HG03060 (cell line): ENCODE measurements at regions not wholly inside any gene's neighbourhood (a gene's known extent, or its start where the extent isn't known, plus 50 kb on each side); places are given as distances from the start of the nearest gene placed in this dataset.
"Not testable (repeated sequence)": the region's sequence is repeated elsewhere in the genome, so short reads cannot be mapped to it uniquely, and the experiment has no call there.

Experiments
- ATAC-seq: cut with Tn5 transposase; IDR thresholded peaks from one replicate; pipeline ENCODE4 v1.9.1; 2021; ENCODE audit warnings: low read depth, moderate number of reproducible peaks; ENCODE audit not compliant: unreplicated experiment

DNA sequence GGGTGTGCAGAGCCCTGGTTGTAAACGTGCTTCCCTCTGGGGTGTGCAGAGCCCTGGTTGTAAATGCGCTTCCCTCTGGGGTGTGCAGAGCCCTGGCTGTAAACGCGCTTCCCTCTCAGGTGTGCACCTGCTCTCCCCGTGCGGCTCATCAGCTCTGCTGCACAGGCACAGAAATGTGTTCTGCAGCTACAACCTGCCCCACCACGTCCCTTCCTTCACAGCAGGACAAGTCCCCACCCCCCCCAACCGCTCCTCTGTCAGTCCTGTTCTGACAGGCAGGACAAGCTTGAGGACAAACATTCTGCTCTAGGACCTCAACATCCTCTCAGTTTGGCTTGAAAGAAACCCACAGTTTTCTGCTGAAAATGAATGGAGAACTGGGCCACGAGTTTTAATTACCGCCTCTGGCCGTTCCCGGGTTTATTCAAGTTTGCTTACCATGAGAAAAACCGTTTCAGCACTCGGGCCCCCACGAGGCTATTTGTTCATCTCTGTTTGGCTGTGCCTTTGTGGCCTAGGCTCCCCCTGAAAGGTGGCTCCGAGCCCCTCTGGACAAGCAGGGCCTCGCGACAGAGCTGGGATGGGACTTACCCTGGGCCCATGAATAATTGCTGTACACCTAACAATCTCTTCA lies 81.0 kb upstream of the ASB18 start:
- ATAC-seq: no peak

GRCh38 chr2:236346366-236346765 lies 82.2 kb upstream of the ASB18 start:
- no peak for ATAC-seq

DNA sequence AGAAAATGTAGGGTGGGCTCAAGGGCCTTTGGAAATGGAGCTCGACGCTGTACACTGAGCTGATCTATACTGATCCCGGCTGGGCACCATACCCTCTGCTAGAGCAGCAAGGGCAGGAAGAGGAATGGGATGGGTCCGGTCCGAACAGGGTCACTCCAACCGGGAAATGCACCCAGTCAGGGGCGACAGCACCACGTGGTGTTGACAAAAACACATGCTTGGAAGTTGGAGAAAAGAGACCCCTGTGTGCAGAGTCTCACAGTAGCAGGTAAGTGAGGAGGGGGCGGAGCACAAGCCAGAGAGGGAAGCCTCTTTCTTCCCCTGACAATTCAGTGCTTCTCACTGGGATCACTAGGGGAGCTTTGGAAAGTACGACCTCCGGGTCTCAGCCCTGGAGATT lies 84.1 kb upstream of the ASB18 start:
- ATAC-seq: no peak

GRCh38 chr2:236348976-236349375 lies 84.8 kb upstream of the ASB18 start:
- ATAC-seq: no peak

DNA sequence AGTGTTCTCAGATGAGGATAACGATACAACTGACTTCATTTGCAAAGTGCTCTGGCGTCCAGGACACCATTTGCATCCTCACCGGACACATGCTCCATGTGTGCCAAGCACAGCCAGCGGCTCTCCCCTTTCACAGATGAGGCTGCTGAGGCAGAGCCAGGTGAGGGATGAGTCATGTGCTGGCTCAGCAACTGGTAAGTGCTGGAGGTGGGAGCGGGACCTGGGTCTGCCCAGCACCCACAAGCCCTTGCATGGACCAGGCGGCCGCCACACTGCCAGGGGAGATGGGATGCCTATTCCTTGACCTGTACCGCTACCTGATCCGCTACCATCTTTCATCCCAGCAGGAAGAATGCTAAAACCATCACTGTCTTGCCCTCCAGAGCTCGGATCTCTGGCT lies 86.2 kb upstream of the ASB18 start:
- ATAC-seq: no peak

DNA sequence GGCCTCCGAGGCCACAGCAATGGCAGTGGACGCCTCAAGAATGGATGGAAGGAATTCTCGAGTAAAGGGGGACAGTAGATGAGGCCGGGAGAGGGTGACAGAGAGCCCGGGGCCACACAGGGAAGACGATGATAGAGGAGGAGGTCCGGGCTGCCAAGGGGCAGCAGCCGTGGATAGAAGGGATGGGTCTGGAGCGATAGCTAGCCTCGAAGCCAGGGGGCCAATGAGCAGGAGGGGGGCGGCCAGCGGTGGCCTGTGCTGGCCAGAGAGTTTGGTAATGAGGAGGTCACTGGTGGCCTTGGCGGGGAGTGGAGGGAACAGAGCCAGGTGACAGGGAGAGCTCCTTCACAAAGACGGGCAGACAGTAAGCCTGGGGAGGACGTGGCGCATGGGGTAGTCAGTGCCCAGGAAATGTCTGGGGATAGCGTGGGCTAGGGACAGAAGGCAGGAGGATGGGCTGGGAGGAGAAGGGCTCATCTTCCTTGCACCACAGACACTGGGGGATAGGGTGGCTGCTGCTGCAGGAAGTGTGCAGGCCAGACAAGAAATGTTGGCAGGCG lies 87.8 kb upstream of the ASB18 start:
- no peak for ATAC-seq

GRCh38 chr2:236352761-236353593 lies 88.8 kb upstream of the ASB18 start:
- no peak for ATAC-seq

- no peak for ATAC-seq
Observed at GRCh38 chr2:236353594-236353942, 89.4 kb upstream of the ASB18 start.

- ATAC-seq: no peak
Observed at GRCh38 chr2:236354056-236354940, 90.1 kb upstream of the ASB18 start.

DNA sequence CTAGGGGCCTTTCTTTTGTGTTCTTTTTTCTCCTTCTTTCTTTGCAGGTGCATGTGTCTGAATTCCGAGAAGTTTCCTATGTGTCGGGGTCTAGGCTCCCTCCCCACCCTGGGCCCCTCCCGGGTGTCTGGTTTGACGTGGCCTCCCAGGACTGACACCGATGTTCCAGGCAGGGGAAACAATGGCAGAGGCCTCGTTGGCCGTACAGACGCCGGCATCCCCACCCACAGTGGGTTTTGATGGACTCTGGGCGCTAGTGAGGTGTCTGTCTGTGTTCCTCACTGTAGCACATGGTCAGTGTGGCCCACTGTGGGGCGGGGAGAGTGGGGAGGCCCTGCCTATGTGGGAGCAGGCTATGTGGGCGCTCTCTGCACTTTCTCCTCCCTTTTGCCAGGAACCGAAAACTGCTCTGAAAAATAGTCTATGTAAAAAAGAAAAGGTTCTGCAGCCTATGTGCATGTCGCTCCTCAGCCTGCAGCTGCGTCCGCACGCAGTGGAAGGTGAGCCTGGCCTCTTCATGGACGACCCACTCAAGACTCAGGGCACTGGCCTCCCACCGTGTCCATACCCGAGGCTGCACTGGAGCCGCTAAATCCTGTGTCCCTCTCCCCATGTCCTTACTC lies 90.9 kb upstream of the ASB18 start:
- ATAC-seq: no peak

GRCh38 chr2:236355911-236356310 lies 91.7 kb upstream of the ASB18 start:
- no peak for ATAC-seq

DNA sequence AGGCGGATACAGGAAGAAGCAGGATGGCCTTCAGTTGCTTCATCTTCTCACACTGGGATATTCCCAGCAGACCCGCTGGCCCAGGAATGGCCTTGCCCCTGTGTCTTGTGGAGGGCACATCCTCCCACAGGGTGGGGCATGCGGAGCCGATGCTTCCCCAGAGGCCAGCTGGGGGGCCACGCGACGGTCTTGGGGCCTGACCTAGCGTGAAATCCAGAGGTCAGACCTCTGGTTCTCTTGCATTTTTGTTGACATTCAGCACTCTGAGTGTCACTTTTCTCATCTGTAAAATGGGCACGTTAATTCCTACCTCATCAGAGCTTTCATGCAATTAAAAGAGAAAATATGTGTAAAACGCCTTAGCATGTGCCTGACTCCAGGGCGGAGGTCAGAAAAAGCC lies 92.1 kb upstream of the ASB18 start:
- not testable (repeated sequence) for ATAC-seq

GRCh38 chr2:236358482-236358881 lies 94.3 kb upstream of the ASB18 start:
- ATAC-seq: not testable (repeated sequence)

GRCh38 chr2:236359426-236360045 lies 95.3 kb upstream of the ASB18 start:
- no peak for ATAC-seq

GRCh38 chr2:236360496-236360895 lies 96.3 kb upstream of the ASB18 start:
- ATAC-seq: no peak

GRCh38 chr2:236363711-236364277 lies 99.6 kb upstream of the ASB18 start:
- no peak for ATAC-seq

- no peak for ATAC-seq
Observed at GRCh38 chr2:236365258-236366048, 101.2 kb upstream of the ASB18 start.

DNA sequence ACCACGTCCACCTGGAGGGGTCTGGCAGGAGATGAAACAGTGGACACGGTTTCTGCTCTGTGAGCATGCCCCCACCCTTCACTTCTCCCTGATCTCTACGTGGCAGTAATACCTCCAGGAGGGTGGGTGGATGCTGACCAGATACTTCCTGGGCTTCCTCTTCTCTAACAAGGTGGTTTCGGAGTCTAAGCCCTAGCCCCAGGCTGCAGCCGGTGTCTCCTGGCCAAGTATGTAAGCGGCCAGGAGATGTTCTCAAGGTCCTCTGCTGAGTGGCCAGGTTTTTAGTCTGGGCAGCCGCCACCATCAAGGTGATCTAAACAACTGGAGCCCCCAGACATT lies 101.8 kb upstream of the ASB18 start:
- no peak for ATAC-seq

- no peak for ATAC-seq
Observed at GRCh38 chr2:236366397-236366796, 102.2 kb upstream of the ASB18 start.
